HEK293 (cell line): ENCODE measurements at regions not wholly inside any gene's neighbourhood (a gene's known extent, or its start where the extent isn't known, plus 50 kb on each side); places are given as distances from the start of the nearest gene placed in this dataset.

ENCODE experiments used
- CTCF ChIA-PET: fragments of 350-600 bp; formaldehyde crosslinking; extraction: SDS; loops from one replicate; lab custom pipeline; 2021; ENCODE audit warnings: antibody characterized with exemption; lab: Yijun Ruan, JAX
- POLR2A ChIA-PET: fragments of 300-600 bp; formaldehyde crosslinking; extraction: SDS; loops from one replicate; lab custom pipeline; 2020; ENCODE audit warnings: antibody characterized with exemption, inconsistent platforms; lab: Yijun Ruan, JAX
- H3K27ac ChIP-seq: fragments of 200-500 bp; sonication (Bioruptor generic); 2 replicates; pipeline ENCODE4 v1.5.1; 2014; ENCODE audit warnings: low read depth, low read length, control low read depth, inconsistent platforms; ENCODE audit errors: extremely low read depth
- H3K36me3 ChIP-seq, 2 experiments: fragments of 200-500 bp in 1 of 2; sonication (Bioruptor generic) in 1 of 2; 1 replicate in 1 of 2; 2 replicates in 1 of 2; pipeline ENCODE4 v1.5.1; 2014 to 2017; ENCODE audit warnings: inconsistent platforms in 2 of 2, low read length in 2 of 2; ENCODE audit not compliant: control insufficient read depth in 2 of 2, insufficient read depth in 1 of 2
- H3K4me1 ChIP-seq: fragments of 200-500 bp; sonication (Bioruptor generic); 2 replicates; pipeline ENCODE4 v1.5.1; 2014; ENCODE audit warnings: mild to moderate bottlenecking, low read length, inconsistent platforms; ENCODE audit not compliant: control insufficient read depth, insufficient read depth
- H3K4me3 ChIP-seq: 2 replicates; pipeline ENCODE4 v1.5.1; 2011; ENCODE audit warnings: low read depth, mild to moderate bottlenecking, control low read depth, low read length, moderate library complexity
- H3K9me3 ChIP-seq: fragments of 200-500 bp; sonication (Bioruptor generic); 2 replicates; pipeline ENCODE4 v1.5.1; 2014; ENCODE audit warnings: low read depth, low read length, inconsistent platforms; ENCODE audit not compliant: control insufficient read depth, insufficient read depth
- BCL11A ChIP-seq: fragments of 450-650 bp; formaldehyde crosslinking; IDR thresholded peaks from 2 replicates; pipeline ENCODE4 v1.5.1; 2016; ENCODE audit warnings: low read depth, missing biosample characterization, missing genetic modification characterization
- GLI4 ChIP-seq: fragments of 450-650 bp; formaldehyde crosslinking; IDR thresholded peaks from 2 replicates; pipeline ENCODE4 v1.5.1; 2016; ENCODE audit warnings: missing biosample characterization, missing genetic modification characterization
- GLIS1 ChIP-seq: fragments of 450-650 bp; formaldehyde crosslinking; IDR thresholded peaks from 2 replicates; pipeline ENCODE4 v1.5.1; 2016; ENCODE audit warnings: missing biosample characterization, missing genetic modification characterization
- KLF10 ChIP-seq: fragments of 450-650 bp; IDR thresholded peaks from 2 replicates; pipeline ENCODE4 v1.5.1; 2018; ENCODE audit warnings: missing biosample characterization, mild to moderate bottlenecking, missing genetic modification characterization
- KLF16 ChIP-seq: fragments of 450-650 bp; formaldehyde crosslinking; IDR thresholded peaks from 2 replicates; pipeline ENCODE4 v1.5.1; 2017; ENCODE audit warnings: missing biosample characterization, missing genetic modification characterization
- KLF7 ChIP-seq: fragments of 450-650 bp; formaldehyde crosslinking; IDR thresholded peaks from 2 replicates; pipeline ENCODE4 v1.5.1; 2016; ENCODE audit warnings: missing biosample characterization, missing genetic modification characterization, borderline replicate concordance
- PRDM1 ChIP-seq: fragments of 450-650 bp; formaldehyde crosslinking; IDR thresholded peaks from 2 replicates; pipeline ENCODE4; 2016; ENCODE audit warnings: missing biosample characterization, missing genetic modification characterization
- TRIM28 ChIP-seq: IDR thresholded peaks from 2 replicates; pipeline ENCODE4 v1.6.1; 2011; ENCODE audit warnings: low read length, control low read depth, borderline replicate concordance
- ZIC2 ChIP-seq: fragments of 450-650 bp; formaldehyde crosslinking; IDR thresholded peaks from 2 replicates; pipeline ENCODE4 v1.5.1; 2016; ENCODE audit warnings: missing biosample characterization, missing genetic modification characterization
- ZNF132 ChIP-seq: fragments of 450-650 bp; formaldehyde crosslinking; IDR thresholded peaks from 2 replicates; pipeline ENCODE4 v1.5.1; 2017; ENCODE audit warnings: missing biosample characterization, missing genetic modification characterization, borderline replicate concordance
- ZNF155 ChIP-seq: fragments of 450-650 bp; formaldehyde crosslinking; IDR thresholded peaks from 2 replicates; pipeline ENCODE4 v1.5.1; 2016; ENCODE audit warnings: missing biosample characterization, missing genetic modification characterization
- ZNF16 ChIP-seq: fragments of 450-650 bp; formaldehyde crosslinking; IDR thresholded peaks from 2 replicates; pipeline ENCODE4 v1.5.1; 2016; ENCODE audit warnings: low read depth, missing biosample characterization, missing genetic modification characterization
- ZNF169 ChIP-seq: fragments of 450-650 bp; formaldehyde crosslinking; IDR thresholded peaks from 2 replicates; pipeline ENCODE4 v1.5.1; 2016; ENCODE audit warnings: missing biosample characterization, missing genetic modification characterization
- ZNF223 ChIP-seq: fragments of 450-650 bp; formaldehyde crosslinking; IDR thresholded peaks from 2 replicates; pipeline ENCODE4 v1.5.1; 2016; ENCODE audit warnings: missing biosample characterization, missing genetic modification characterization
- ZNF335 ChIP-seq: fragments of 450-650 bp; formaldehyde crosslinking; conservative IDR thresholded peaks from 2 replicates; pipeline ENCODE4 v1.5.1; 2016; ENCODE audit warnings: missing biosample characterization, missing genetic modification characterization
- ZNF785 ChIP-seq: fragments of 450-650 bp; formaldehyde crosslinking; IDR thresholded peaks from 2 replicates; pipeline ENCODE4 v1.5.1; 2016; ENCODE audit warnings: missing biosample characterization, missing genetic modification characterization
- ZNF830 ChIP-seq: fragments of 450-650 bp; IDR thresholded peaks from 2 replicates; pipeline ENCODE4 v1.5.0; 2018; ENCODE audit warnings: missing biosample characterization, missing genetic modification characterization, low read depth, mild to moderate bottlenecking, moderate library complexity
- ZXDB ChIP-seq: fragments of 450-650 bp; formaldehyde crosslinking; IDR thresholded peaks from 2 replicates; pipeline ENCODE4 v1.5.1; 2016; ENCODE audit warnings: missing biosample characterization, missing genetic modification characterization
- TF ChIP-seq, protein P1 (sequence below): fragments of 450-650 bp; formaldehyde crosslinking; IDR thresholded peaks from 2 replicates; pipeline ENCODE4 v1.5.1; 2016; ENCODE audit warnings: missing biosample characterization, missing genetic modification characterization
- TF ChIP-seq, protein P2 (sequence below): fragments of 450-650 bp; formaldehyde crosslinking; IDR thresholded peaks from 2 replicates; pipeline ENCODE4 v1.5.1; 2016; ENCODE audit warnings: missing biosample characterization, missing genetic modification characterization
- TF ChIP-seq, protein P3 (sequence below): fragments of 450-650 bp; formaldehyde crosslinking; IDR thresholded peaks from 2 replicates; pipeline ENCODE4 v1.5.1; 2016; ENCODE audit warnings: missing biosample characterization, missing genetic modification characterization
- TF ChIP-seq, protein P4 (sequence below): fragments of 450-650 bp; formaldehyde crosslinking; IDR thresholded peaks from 2 replicates; pipeline ENCODE4 v1.5.1; 2016; ENCODE audit warnings: missing biosample characterization, missing genetic modification characterization, low read depth

DNA sequence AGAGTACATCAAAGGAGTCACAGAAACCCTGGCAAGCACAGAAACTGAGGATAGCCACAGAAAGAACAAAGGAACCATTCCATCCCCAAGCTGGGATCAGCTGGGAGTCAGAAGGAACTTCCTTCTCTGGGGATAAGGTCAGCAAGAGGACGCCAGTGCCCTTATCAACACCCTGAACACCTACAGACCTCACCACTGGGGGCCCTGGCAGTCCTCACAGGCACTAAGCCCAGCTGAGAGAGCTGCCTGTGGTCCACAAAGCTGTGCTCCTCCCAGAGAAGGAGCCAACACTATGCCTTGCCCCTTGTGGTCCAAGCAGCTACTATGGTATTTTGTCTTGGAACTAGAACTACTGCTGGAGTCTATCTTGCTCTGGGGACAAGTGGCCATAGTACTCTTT, 171.1 kb upstream of the CCDC196 start:
- Histone ChIP-seq H3K36me3 (no peaks in the 10 kb centered on the region), H3K4me1 (no peaks in the 10 kb centered on the region), H3K9me3 (no peaks in the 10 kb centered on the region; the same call in 1 of the 2 replicates), H3K4me3 (no peak overlapping the region)
- ChIA-PET CTCF (no interaction called here), POLR2A (no interaction called here)
- no peak for TF ChIP-seq KLF16 (tag by site-specific recombination)
- TF ChIP-seq, protein P1, sequence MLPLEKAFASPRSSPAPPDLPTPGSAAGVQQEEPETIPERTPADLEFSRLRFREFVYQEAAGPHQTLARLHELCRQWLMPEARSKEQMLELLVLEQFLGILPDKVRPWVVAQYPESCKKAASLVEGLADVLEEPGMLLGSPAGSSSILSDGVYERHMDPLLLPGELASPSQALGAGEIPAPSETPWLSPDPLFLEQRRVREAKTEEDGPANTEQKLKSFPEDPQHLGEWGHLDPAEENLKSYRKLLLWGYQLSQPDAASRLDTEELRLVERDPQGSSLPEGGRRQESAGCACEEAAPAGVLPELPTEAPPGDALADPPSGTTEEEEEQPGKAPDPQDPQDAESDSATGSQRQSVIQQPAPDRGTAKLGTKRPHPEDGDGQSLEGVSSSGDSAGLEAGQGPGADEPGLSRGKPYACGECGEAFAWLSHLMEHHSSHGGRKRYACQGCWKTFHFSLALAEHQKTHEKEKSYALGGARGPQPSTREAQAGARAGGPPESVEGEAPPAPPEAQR = no peak
- TF ChIP-seq BCL11A (tag by site-specific recombination) = no peak
- no peak for TF ChIP-seq ZIC2 (tag by site-specific recombination)
- no peak for TF ChIP-seq KLF10 (tag by site-specific recombination)
- no peak for TF ChIP-seq TRIM28
- TF ChIP-seq, protein P2, sequence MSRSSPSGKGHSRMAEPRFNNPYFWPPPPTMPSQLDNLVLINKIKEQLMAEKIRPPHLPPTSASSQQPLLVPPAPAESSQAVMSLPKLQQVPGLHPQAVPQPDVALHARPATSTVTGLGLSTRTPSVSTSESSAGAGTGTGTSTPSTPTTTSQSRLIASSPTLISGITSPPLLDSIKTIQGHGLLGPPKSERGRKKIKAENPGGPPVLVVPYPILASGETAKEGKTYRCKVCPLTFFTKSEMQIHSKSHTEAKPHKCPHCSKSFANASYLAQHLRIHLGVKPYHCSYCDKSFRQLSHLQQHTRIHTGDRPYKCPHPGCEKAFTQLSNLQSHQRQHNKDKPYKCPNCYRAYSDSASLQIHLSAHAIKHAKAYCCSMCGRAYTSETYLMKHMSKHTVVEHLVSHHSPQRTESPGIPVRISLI (tag by site-specific recombination) = no peak
- no peak for TF ChIP-seq ZNF335 (tag by site-specific recombination)
- TF ChIP-seq ZNF223 = no peak
- no peak for TF ChIP-seq GLIS1
- TF ChIP-seq ZNF785 (tag by site-specific recombination) = no peak
- no peak for TF ChIP-seq ZNF155 (tag by site-specific recombination)
- TF ChIP-seq, all 188 proteins: peak for 0
- H3K27ac ChIP-seq = no peak overlapping the region

DNA sequence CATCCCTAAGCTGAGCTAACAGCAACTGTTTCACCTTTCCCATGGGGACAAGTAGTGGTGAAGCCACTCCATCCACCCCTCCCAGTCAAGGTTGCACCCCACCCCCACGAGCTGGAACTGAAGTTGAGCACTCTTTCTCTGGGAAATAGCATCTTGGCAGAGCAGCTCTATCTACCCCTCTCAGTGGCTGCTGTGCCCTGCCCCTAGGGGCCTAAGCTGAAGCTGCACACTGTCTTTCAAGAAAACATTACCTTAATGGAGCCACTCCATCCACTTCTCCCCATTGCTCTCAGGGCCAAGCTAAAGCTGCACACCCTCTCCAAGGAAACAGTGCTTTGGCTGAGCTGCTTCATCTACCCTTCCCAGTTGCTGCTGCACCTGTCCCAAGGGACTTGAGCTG, 170.6 kb upstream of the CCDC196 start:
- ChIA-PET CTCF (no interaction called here), POLR2A (no interaction called here)
- Histone ChIP-seq H3K36me3 (no peaks in the 10 kb centered on the region), H3K4me3 (no peak overlapping the region), H3K9me3 (no peaks in the 10 kb centered on the region; the same call in 1 of the 2 replicates), H3K4me1 (no peaks in the 10 kb centered on the region), H3K27ac (no peak overlapping the region)
- no peak for TF ChIP-seq PRDM1 (tag by site-specific recombination)
- TF ChIP-seq, protein P3, sequence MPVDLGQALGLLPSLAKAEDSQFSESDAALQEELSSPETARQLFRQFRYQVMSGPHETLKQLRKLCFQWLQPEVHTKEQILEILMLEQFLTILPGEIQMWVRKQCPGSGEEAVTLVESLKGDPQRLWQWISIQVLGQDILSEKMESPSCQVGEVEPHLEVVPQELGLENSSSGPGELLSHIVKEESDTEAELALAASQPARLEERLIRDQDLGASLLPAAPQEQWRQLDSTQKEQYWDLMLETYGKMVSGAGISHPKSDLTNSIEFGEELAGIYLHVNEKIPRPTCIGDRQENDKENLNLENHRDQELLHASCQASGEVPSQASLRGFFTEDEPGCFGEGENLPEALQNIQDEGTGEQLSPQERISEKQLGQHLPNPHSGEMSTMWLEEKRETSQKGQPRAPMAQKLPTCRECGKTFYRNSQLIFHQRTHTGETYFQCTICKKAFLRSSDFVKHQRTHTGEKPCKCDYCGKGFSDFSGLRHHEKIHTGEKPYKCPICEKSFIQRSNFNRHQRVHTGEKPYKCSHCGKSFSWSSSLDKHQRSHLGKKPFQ = no peak
- no peak for TF ChIP-seq ZNF830 (tag by site-specific recombination)
- TF ChIP-seq, protein P2 (tag by site-specific recombination) = no peak
- no peak for TF ChIP-seq KLF7 (tag by site-specific recombination)
- TF ChIP-seq, protein P4, sequence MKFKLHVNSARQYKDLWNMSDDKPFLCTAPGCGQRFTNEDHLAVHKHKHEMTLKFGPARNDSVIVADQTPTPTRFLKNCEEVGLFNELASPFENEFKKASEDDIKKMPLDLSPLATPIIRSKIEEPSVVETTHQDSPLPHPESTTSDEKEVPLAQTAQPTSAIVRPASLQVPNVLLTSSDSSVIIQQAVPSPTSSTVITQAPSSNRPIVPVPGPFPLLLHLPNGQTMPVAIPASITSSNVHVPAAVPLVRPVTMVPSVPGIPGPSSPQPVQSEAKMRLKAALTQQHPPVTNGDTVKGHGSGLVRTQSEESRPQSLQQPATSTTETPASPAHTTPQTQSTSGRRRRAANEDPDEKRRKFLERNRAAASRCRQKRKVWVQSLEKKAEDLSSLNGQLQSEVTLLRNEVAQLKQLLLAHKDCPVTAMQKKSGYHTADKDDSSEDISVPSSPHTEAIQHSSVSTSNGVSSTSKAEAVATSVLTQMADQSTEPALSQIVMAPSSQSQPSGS (tag by site-specific recombination) = no peak
- TF ChIP-seq ZNF169 (tag by site-specific recombination) = no peak
- no peak for TF ChIP-seq ZXDB
- no peak for TF ChIP-seq ZNF132
- no peak for TF ChIP-seq ZNF16 (tag by site-specific recombination)
- TF ChIP-seq GLI4 (tag by site-specific recombination) = no peak
